GM21619 (cell line): ENCODE measurements at regions not wholly inside any gene's neighbourhood (a gene's known extent, or its start where the extent isn't known, plus 50 kb on each side); places are given as distances from the start of the nearest gene placed in this dataset.

Experiments
- ATAC-seq: cut with Tn5 transposase; IDR thresholded peaks from one replicate; pipeline ENCODE4 v1.9.1; 2021; ENCODE audit not compliant: unreplicated experiment

GRCh38 chr15:96515371-96515770 lies 184.9 kb downstream of the NR2F2 start:
- ATAC-seq, result no peak

- no peak for ATAC-seq
These were observed 190.9 kb downstream of the NR2F2 start for GRCh38 chr15:96521386-96521785.

GRCh38 chr15:96524676-96525417 lies 194.3 kb downstream of the NR2F2 start:
- ATAC-seq, result no peak

GRCh38 chr15:96535148-96535547 lies 204.6 kb downstream of the NR2F2 start:
- no peak for ATAC-seq

GRCh38 chr15:96538491-96538890 lies 208.0 kb downstream of the NR2F2 start:
- no peak for ATAC-seq

GRCh38 chr15:96540283-96540682 lies 209.8 kb downstream of the NR2F2 start:
- no peak for ATAC-seq

- no peak for ATAC-seq
These were observed 211.8 kb downstream of the NR2F2 start for GRCh38 chr15:96542130-96542770.

GRCh38 chr15:96544162-96544756 lies 213.8 kb downstream of the NR2F2 start:
- no peak for ATAC-seq

- no peak for ATAC-seq
These were observed 218.6 kb downstream of the NR2F2 start for GRCh38 chr15:96549136-96549535.

GRCh38 chr15:96551196-96551595 lies 220.7 kb downstream of the NR2F2 start:
- ATAC-seq, result no peak

- ATAC-seq, result no peak
These were observed 221.2 kb downstream of the NR2F2 start for GRCh38 chr15:96551722-96552121.

GRCh38 chr15:96553006-96553405 lies 222.5 kb downstream of the NR2F2 start:
- ATAC-seq, result no peak

- no peak for ATAC-seq
These were observed 223.0 kb downstream of the NR2F2 start for GRCh38 chr15:96553451-96553850.

GRCh38 chr15:96553931-96554330 lies 223.4 kb downstream of the NR2F2 start:
- no peak for ATAC-seq

- no peak for ATAC-seq
These were observed 224.0 kb downstream of the NR2F2 start for GRCh38 chr15:96554541-96554940.

- no peak for ATAC-seq
These were observed 228.6 kb downstream of the NR2F2 start for GRCh38 chr15:96559087-96559486.

GRCh38 chr15:96559631-96560030 lies 229.1 kb downstream of the NR2F2 start:
- ATAC-seq, result no peak

- no peak for ATAC-seq
These were observed 229.9 kb downstream of the NR2F2 start for GRCh38 chr15:96560246-96560895.

GRCh38 chr15:96561593-96561992 lies 231.1 kb downstream of the NR2F2 start:
- no peak for ATAC-seq

- ATAC-seq, result no peak
These were observed 234.0 kb downstream of the NR2F2 start for GRCh38 chr15:96564546-96564945.

GRCh38 chr15:96565266-96565665 lies 234.8 kb downstream of the NR2F2 start:
- no peak for ATAC-seq

GRCh38 chr15:96574782-96575181 lies 244.3 kb downstream of the NR2F2 start:
- no peak for ATAC-seq
